NCI-H460 (cell line): ENCODE measurements at regions not wholly inside any gene's neighbourhood (a gene's known extent, or its start where the extent isn't known, plus 50 kb on each side); places are given as distances from the start of the nearest gene placed in this dataset.

ENCODE experiments used
- DNase-seq: peaks from one replicate; pipeline ENCODE4 v3.0.0-alpha.2; 2016; ENCODE audit warnings: low read depth; ENCODE audit errors: extremely low read depth

DNA sequence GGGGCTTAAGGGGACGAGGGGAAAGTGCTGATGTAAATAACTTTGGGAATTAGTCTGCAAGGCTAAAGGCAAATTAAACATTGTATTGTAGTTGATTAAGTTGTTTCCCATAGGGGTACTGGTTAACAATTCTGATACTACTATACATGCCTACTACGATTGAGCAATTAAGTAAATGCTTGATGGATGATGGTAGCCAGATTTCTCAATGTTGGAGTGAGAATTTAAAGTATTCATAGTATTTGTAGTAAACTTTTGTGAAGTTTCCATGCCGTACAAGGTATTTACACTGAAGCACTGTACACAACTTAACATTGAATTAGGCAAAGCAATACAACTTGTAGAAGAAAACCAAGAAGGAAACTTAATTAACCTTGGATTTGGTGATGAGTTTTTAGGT is 852.3 kb downstream of the QKI start:
- DNase-seq: no peak

GRCh38 chr6:164262348-164262747 is 847.8 kb downstream of the QKI start:
- no peak for DNase-seq

- DNase-seq: no peak
These were observed 843.9 kb downstream of the QKI start for GRCh38 chr6:164258421-164258820.

DNA sequence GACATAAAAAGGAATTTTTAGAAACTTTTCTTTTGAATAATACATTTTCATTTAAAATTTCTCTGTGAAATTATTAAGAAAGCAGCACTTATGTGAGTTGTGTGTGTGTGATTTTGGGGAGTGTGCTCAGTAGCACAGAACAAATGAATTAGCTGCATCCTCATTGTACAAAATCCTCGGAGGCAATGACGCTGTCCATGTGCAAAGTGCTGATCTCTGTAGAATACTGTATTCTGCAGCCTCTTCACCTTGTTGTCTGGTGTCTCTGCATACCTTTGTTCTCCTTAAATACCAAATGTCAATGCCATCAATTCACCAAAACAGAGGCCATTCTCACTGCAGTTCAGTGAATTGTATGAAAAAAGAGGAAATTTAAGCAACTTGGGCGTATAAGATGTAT is 838.4 kb downstream of the QKI start:
- DNase-seq: no peak

GRCh38 chr6:164252291-164252690 is 837.8 kb downstream of the QKI start:
- no peak for DNase-seq

GRCh38 chr6:164247106-164247505 is 832.6 kb downstream of the QKI start:
- DNase-seq: no peak

DNA sequence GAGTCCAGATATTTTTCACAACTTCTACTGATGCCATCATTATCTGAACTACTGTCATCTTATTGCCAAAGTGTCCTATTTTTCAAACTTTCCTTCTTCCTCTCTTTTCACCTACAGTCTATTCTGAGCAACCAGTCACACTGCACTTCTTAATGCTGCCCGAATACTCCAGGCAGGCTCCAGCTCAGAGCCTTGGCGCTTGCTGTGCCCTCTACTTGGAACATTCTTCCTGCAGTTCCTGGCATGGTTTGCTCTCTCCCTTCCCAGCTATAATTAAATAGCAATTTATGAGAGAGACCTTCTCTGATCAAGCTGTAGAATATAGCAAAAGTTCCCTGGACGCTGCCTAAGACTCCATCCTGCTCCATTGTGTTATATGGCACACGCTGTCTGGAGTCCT is 831.6 kb downstream of the QKI start:
- no peak for DNase-seq

GRCh38 chr6:164243949-164244348 is 829.4 kb downstream of the QKI start:
- no peak for DNase-seq

- DNase-seq: no peak
These were observed 828.6 kb downstream of the QKI start for GRCh38 chr6:164243012-164243610.

GRCh38 chr6:164230804-164231203 is 816.3 kb downstream of the QKI start:
- DNase-seq: no peak

GRCh38 chr6:164230259-164230658 is 815.7 kb downstream of the QKI start:
- no peak for DNase-seq

DNA sequence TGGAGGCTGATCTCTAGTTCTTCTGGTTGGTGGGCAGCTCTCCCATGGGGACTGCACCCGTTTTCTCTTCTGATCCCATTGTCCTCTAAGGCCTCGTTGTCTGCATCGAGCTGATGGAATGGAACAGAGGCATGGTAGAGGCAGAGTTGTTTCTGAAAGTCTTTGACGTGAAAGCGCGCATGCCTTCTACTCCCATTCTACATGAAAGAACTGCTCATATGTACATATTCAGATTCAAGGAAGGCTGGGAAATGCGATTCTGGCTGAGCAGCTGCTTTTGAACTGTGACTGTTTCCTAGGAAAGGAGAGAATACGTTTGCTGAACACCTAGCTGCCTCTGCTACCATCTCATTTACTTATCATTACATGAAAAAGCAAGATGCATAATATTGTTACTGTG is 815.2 kb downstream of the QKI start:
- no peak for DNase-seq

DNA sequence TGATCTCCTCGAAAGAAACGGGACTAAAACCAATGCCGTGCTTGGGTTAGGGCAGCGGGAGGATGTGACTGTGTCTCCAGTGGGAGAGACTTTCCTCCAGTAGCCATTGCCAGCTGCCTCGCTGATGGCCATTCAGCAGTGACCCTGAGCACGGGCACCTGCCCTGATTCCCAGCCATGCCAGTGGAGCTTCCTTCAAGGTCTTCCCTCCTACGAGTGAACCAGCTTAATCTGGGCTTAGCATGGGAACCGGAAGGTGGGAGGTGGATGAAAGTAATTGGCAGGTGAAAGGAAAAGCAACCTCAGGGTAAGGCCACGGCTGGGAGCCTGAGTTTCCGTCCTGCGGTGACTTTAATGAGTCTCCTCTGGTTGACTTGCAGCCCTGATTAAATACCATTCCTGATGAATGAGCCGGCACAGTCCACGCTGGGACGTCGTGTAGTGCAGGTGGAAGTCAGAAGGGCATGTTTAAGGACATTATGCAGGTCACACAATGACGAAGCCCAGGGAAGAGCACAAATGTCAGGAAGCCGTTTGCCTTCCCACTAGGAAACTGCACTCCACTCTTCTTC is 813.5 kb downstream of the QKI start:
- DNase-seq: no peak

GRCh38 chr6:164216839-164217238 is 802.3 kb downstream of the QKI start:
- no peak for DNase-seq

GRCh38 chr6:164216368-164216767 is 801.9 kb downstream of the QKI start:
- DNase-seq: no peak

DNA sequence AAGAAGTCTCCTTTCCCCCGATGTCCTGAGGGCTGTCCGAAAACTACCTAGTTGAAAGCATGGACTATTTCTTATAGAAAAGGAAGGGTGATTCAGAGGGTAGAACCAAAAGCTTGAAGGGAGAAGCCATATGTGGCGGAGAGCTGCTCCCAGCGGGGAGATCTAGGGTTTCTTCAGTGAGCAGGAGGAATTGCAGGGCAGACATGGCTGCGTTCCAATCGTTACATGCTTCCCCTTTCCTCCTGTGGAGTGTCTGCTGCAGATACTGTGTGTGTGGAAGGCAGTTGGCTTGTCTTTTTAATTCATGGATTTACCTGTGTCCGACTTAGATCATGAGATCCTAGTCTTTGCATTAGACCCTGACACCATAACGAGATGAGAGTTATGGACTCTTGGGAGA is 799.5 kb downstream of the QKI start:
- no peak for DNase-seq

DNA sequence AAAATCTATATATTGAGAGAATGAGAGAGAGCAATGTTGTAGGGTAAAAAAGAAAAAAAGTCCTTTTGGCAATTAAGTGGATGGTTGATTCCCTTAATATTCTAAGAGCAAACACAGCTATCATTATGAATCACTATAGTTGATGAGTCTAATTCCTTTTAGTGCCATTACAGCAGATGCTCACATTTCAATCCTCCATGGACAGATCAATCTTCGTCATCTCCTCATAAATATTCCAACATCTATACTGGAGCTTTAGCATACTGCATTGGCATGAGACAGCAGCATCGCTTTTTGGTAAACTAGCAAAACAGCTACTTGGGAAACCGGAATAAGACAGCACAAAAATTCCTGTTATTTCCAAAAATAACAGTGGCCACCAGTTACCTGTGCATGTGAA is 796.7 kb downstream of the QKI start:
- no peak for DNase-seq

DNA sequence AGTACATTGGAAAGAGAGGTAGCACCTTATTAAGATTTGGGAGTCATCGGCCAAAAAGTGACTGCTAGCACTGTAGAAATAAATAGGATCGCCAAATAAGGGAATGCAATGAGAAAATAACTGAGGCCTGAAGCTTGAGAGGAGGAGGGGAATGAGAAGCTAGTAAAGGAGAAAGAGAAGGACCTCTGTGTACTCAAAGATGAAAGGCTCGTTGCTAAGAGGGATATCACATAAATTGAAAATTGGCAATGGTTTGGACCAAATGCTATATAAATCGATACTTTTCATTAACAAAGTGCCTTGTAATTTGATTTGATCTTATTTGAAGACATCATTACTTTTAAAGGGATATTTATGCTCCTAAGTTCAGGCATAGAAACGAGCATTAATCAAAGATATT is 796.3 kb downstream of the QKI start:
- DNase-seq: no peak

DNA sequence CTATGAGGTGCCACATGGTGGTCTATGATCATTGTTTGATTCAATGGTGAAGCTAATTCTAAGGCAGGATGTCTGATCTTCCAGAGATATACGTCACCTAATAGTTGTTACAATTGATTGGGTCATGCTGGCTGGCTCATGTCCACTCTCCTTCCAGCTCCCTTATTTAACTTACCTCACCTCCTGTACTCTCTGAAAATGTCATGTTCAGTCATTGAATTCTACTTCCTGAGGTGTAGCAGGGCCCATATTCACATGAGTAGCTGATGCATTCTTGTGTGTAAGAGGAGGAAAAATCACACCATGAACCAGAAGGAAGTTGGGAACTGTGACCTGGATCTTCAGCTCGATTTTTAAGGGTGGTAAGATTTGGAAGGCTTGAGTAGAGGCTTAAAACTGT is 795.8 kb downstream of the QKI start:
- no peak for DNase-seq

DNA sequence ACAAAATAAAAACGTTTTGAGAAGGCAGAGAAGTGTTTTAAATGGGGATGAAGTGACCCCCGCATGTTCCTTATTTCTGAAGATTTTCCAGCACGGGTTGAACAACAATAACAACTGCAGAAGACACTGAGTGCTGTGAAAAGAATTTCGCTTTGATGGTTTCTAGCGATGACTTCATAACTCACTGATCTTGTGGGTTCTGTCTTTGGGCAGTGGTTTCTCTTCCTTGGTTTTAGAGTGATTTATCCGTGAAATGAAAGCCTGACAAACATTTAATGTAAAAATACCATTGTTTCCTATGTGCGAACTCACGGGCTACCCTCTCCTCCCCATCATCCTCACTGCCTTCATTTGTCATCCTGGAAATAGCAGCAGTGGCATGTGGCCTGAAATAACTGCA is 793.9 kb downstream of the QKI start:
- DNase-seq: no peak

- DNase-seq: no peak
These were observed 792.4 kb downstream of the QKI start for GRCh38 chr6:164206807-164207423.

DNA sequence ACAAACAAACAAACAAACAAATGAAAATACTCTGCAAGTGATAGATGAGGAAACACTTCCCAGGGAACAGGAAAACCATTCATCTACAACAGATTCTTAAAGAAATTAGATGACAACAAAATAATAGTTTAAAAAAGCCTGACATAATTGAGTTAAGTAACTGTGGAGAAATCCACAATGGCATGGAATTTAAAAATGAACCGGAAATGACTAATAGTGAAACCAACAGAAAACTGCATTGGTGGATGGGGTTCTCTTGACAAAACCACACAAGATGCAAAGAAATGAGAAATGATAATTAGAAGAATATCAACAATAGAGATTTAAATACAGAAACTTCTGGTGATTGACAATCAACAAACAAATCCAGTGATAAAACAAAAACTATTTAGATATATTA is 785.6 kb downstream of the QKI start:
- DNase-seq: no peak

- DNase-seq: no peak
These were observed 781.4 kb downstream of the QKI start for GRCh38 chr6:164195942-164196281.
